ENCODE measurements at regions not wholly inside any gene's neighbourhood (a gene's known extent, or its start where the extent isn't known, plus 50 kb on each side); places are given as distances from the start of the nearest gene placed in this dataset.

DNA sequence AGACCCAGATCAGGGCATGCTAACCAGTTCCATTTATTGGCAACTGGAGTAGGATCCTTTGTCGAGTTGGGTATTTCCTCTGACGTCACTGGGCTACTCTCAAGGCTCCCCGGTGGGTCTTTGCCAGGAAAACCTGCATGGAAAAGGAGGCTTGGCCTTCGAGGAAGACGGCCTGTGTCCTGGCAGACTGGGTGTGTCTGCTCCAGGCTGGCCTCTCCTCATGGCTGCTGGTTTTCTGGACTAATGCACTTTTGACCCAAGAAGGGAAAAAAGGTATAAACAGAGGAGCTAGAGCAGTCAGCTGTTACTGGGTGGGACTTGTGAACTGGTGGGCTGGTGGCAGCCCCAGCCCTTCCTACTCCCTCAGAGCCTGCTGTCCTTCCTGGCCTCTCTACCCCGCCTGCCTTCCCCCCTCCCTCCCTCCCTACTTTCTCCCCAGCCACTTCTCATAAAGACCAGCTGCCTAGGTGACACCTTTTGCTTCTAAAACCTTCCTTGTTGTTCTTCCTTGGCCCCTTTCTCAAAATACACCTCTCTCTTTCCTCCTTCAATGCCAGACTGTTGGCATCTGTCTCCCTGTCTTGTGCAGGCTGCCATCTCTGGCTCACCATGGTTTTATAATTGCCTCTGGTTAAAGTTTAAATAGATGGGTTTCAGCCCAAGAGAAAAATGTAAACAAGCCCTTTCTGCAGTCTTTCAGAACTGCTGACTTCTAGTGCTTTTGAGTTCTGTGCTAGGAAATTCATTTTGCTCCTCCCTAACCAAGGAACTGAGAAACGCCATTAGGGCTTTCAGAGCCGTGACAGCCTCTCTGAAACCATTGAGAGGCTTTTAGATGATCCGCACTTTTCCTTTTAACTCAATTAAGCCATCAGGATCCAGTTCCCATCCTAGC is 101.8 kb upstream of the MKLN1 start:
- no peak overlapping the region for H3K4me3 ChIP-seq (ENCODE audit: low read length)
- no peak for DNase-seq (ENCODE audit: low read depth)
- TF ChIP-seq, protein P1, sequence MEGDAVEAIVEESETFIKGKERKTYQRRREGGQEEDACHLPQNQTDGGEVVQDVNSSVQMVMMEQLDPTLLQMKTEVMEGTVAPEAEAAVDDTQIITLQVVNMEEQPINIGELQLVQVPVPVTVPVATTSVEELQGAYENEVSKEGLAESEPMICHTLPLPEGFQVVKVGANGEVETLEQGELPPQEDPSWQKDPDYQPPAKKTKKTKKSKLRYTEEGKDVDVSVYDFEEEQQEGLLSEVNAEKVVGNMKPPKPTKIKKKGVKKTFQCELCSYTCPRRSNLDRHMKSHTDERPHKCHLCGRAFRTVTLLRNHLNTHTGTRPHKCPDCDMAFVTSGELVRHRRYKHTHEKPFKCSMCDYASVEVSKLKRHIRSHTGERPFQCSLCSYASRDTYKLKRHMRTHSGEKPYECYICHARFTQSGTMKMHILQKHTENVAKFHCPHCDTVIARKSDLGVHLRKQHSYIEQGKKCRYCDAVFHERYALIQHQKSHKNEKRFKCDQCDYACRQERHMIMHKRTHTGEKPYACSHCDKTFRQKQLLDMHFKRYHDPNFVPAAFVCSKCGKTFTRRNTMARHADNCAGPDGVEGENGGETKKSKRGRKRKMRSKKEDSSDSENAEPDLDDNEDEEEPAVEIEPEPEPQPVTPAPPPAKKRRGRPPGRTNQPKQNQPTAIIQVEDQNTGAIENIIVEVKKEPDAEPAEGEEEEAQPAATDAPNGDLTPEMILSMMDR (conservative IDR thresholded peaks at IDR 0.05; ENCODE audit: low read depth, low read length): no peak

DNA sequence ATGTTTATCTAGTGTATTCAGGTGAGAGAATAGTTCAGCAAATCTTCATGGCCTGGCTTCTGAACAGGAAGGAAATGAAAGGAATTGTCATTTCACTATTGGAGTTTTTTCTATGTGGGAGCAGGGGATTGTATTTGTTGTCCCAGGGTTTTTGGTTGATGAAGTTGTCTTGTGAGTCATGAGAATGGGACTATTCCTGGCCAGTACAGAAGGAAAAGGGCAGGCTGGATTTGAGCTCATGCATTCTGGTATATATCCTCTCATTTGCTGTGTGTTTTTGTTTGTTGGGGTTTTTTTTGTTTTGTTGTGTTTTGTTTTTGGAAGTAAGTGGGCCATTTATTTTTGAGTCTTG is 101.2 kb upstream of the MKLN1 start:
- TF ChIP-seq, protein P1 (conservative IDR thresholded peaks at IDR 0.05; ENCODE audit: low read depth, low read length): no peak
- no peak overlapping the region for H3K4me3 ChIP-seq (ENCODE audit: low read length)
- no peak for DNase-seq (ENCODE audit: low read depth)

DNA sequence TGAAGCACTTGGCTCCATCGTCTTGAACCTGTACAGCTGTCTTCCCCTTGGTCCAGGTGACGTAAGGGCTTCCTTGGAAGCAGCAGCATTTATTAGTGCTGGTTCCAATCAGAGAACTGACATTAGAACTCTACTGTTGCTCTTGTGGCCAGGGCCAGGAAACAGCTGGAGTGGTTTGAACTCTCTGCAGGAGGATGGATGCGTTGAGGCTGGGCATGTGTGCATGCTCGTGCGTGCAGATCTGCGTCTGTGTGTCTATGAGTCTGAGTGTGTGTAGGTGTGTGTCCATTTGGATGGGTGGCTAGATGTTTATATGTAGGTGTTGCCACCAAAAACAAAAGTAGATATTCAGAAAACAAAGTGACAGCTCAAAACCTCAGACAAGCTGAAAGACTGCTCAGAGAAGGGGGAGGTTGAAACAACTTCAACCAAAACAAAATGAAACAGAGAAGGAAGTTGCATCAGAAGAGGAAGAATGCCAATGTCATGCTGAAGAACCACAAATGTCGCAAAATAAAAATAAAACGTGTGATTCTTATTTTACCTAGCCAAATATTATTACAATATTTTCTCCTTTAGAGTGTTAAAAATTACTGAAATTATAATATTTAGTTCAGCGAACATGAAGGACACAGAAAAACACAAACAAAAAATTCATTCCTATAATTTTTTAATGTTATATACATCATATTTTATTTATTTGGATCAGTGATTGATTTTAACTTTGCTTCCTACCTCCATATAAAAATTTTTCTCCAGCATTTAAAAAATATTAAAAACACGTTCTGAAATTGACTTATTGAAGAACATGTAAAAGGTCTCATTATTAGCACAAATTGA is 96.1 kb upstream of the MKLN1 start:
- no peak for DNase-seq (ENCODE audit: low read depth)
- no peak overlapping the region for H3K4me3 ChIP-seq (ENCODE audit: low read length)
- TF ChIP-seq, protein P1 (conservative IDR thresholded peaks at IDR 0.05; ENCODE audit: low read depth, low read length): no peak

DNA sequence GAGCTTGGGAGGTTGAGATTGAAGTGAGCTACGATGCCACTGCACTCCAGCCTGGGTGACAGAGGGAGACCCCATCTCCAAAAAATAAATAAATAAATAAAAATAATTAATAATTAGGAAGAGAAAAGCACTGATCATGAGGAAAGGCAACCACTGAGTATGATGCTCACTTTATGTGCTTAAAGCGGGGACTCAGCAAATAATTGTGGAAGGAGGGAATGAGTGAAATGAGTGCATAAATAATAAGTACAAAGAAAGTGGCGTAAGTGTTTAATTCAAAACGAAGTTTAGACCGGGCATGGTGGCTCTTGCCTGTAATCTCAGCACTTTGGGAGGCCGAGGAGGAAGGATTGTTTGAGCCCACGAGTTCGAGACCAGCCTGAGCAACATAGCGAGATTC is 94.9 kb upstream of the MKLN1 start:
- TF ChIP-seq, protein P1 (conservative IDR thresholded peaks at IDR 0.05; ENCODE audit: low read depth, low read length): no peak
- H3K4me3 ChIP-seq (ENCODE audit: low read length): no peak overlapping the region
- no peak for DNase-seq (ENCODE audit: low read depth)

DNA sequence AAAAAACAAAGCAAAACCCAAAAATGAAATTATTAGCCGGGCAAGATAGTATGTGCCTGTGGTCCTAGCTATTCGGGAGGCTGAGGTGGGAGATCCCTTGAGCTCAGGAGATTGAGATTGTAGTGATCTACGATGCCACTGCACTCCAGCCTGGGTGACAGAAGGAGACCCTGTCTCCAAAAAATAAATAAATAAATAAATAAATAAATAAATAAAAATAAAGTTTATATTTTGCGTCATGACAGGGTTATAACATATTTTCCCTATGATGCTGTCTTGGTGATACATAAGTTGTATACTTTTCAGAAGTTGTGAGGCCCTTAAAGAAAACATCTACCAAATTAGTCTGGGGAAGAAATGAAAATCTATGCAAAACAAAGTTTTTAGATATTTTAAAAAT is 94.5 kb upstream of the MKLN1 start:
- TF ChIP-seq, protein P1 (conservative IDR thresholded peaks at IDR 0.05; ENCODE audit: low read depth, low read length): no peak
- DNase-seq (ENCODE audit: low read depth): no peak
- no peak overlapping the region for H3K4me3 ChIP-seq (ENCODE audit: low read length)

DNA sequence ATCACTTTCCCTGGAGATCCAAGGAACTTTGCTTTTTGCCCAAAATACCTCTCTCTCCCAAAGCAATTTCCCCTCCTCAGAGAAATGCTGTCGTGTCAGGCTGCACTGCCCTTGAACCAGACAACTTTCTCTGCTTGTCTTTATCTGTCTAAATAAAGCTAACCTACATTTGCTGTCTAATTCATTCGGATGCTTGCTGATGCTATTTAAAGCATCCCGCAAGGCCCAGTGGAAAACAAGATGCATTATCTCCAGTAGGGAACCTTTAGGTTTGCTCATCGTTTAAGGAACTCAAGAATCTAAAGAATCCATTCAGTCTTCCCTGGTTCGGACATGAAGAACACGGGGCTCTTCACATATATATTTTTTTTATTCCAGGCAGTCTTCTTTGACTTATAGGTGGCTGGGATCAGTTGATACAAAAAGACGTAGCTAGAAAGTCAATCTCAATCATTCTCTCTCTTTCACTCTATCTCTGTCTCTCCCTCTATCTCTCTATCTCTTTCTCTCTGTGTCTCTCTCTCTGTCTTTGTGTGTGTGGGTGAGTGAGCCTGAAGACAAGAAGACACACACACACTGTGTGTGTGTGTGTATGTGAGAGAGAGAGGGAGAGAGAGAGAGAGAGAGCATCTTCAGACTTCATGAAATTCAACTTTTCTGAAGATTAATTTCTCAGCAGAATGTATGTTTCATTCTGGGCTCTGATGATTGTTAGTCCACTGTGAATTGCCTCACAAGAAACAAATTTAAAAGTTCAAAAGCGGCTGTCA is 92.8 kb upstream of the MKLN1 start:
- no peak for DNase-seq (ENCODE audit: low read depth)

More for the DNA sequence above, 92.8 kb upstream of the MKLN1 start:
- TF ChIP-seq, protein P1 (conservative IDR thresholded peaks at IDR 0.05; ENCODE audit: low read depth, low read length): no peak
- peak overlapping the region; percentile 31 for H3K4me3 ChIP-seq (ENCODE audit: low read length)
